ENCODE measurements at regions not wholly inside any gene's neighbourhood (a gene's known extent, or its start where the extent isn't known, plus 50 kb on each side); places are given as distances from the start of the nearest gene placed in this dataset.

- TF ChIP-seq, protein P1, sequence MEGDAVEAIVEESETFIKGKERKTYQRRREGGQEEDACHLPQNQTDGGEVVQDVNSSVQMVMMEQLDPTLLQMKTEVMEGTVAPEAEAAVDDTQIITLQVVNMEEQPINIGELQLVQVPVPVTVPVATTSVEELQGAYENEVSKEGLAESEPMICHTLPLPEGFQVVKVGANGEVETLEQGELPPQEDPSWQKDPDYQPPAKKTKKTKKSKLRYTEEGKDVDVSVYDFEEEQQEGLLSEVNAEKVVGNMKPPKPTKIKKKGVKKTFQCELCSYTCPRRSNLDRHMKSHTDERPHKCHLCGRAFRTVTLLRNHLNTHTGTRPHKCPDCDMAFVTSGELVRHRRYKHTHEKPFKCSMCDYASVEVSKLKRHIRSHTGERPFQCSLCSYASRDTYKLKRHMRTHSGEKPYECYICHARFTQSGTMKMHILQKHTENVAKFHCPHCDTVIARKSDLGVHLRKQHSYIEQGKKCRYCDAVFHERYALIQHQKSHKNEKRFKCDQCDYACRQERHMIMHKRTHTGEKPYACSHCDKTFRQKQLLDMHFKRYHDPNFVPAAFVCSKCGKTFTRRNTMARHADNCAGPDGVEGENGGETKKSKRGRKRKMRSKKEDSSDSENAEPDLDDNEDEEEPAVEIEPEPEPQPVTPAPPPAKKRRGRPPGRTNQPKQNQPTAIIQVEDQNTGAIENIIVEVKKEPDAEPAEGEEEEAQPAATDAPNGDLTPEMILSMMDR (IDR thresholded peaks at IDR 0.05): no peak
- TF ChIP-seq EP300 (IDR thresholded peaks at IDR 0.05) (no peak), POLR2AphosphoS5 (IDR thresholded peaks at IDR 0.05) (no peak), POLR2A (IDR thresholded peaks at IDR 0.05; ENCODE audit: low read depth) (no peak)
Observed at GRCh38 chr5:111675201-111675934, 81.6 kb downstream of the NREP start.

Data from esophagus muscularis mucosa (tissue), 4 donors.